Activated CD4-positive, CD25-positive, alpha-beta regulatory T cell treated with anti-CD3 and anti-CD28 coated beads, Interleukin-2, amount 50 U/mL, for 16 hours (primary cell): ENCODE measurements at regions not wholly inside any gene's neighbourhood (a gene's known extent, or its start where the extent isn't known, plus 50 kb on each side); places are given as distances from the start of the nearest gene placed in this dataset.

ENCODE experiments used
- DNase-seq: peaks from one replicate; pipeline ENCODE4 v3.0.0-alpha.2; 2020; ENCODE audit warnings: low read depth, low spot score

- DNase-seq, result no peak
These were observed 503.4 kb downstream of the PLXNA4 start for GRCh38 chr7:132072873-132073272.

GRCh38 chr7:132072165-132072564 is 504.1 kb downstream of the PLXNA4 start:
- no peak for DNase-seq

DNA sequence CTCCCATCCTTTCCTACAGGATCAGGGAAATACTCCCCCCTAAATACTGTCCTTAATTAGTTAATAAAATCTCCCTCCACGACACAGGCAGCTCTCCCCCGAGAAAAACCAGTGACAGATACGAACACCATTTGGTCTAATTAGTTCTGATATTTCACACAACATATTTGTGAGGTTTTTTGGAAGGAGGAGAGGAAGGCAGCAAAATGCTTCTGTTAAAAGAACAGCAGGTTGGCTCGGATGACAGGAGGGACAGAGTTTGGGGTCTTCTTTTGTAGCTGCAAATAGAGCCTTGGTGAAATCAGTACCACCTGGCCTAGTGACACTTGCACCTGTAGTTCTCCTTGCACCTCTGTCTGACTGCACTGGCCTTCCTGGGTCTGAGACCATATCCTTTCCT is 507.0 kb downstream of the PLXNA4 start:
- DNase-seq, result no peak

DNA sequence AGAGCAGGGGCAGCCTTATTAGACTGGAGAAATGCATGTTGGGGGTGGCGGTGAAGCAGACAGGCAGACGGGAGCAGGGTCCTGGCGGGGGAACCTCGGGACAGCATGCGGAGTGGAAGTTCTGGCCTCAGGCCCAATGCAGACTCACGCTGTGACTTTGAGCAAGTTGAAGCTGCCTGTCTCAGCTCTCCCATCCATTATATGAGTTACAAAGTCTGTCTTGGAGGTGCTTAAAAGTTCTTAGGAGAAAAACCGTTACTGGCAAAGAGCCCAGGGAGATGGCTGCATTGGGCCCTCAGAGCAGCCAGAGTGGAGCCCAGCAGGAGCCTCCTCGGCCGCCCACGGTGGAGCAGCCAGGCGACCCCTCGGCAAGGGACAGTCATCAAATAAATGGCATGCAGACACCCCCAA is 509.5 kb downstream of the PLXNA4 start:
- DNase-seq, result no peak

- no peak for DNase-seq
These were observed 509.7 kb upstream of the PODXL start for GRCh38 chr7:132065989-132066603.

DNA sequence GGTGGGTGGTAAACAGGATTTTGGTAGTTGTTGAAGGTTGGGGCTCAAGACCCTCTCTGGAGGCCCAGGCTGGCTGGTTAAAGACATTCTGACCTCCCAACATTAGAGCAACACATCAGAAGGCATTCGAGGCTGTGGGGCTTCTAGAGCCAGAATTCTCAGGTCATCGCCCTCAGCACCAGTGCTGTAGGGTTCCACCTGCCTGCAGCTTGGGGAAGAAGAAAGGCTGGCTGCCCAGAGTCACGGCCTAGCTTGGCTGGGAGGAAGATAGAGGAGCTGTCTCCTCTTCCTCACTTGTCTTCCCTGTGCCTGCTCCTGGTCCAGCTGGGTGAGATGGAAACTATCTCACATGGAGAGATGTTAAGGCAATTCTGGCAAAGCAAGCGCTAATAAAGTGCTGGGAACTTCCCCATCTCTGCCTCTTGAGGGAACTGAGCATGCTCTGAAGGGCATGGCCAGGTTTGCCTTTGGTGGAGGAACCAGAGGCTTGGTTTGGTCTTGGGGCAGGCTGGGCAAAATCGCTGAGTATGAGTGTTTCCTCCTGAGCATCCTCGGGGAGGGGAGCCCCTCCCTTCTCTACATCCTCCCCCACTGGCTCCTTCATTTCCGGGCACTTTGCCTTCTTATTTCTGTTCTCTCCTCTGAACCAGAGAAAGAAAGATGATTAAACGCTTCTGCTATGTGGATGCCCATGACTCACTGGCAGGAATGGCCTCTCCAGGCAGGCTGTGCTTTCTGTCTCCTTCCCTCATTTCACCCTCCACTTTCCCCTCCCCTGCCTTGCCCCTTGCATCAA is 509.0 kb upstream of the PODXL start:
- no peak for DNase-seq

DNA sequence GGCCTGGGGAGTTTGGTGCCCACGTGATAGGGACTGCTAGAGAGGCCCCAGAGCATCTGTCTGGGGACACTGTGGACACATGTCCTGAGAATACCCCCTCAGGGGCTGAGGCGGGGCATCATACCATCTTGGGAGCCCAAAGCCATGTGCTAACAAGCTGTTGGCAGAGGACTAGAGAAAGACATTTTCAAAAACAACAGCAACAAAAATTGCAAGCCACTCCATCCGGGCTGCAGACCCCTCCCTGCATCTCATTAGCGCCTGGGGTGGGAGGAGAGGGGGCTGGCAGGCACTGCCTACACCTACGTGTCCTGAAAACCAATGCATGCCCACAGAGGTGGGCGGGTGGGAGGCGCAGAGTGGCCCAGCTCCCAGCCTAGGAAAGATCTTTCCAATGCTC is 507.4 kb upstream of the PODXL start:
- DNase-seq, result no peak

GRCh38 chr7:132061937-132062336 is 505.5 kb upstream of the PODXL start:
- no peak for DNase-seq

- no peak for DNase-seq
These were observed 502.7 kb upstream of the PODXL start for GRCh38 chr7:132059141-132059540.

DNA sequence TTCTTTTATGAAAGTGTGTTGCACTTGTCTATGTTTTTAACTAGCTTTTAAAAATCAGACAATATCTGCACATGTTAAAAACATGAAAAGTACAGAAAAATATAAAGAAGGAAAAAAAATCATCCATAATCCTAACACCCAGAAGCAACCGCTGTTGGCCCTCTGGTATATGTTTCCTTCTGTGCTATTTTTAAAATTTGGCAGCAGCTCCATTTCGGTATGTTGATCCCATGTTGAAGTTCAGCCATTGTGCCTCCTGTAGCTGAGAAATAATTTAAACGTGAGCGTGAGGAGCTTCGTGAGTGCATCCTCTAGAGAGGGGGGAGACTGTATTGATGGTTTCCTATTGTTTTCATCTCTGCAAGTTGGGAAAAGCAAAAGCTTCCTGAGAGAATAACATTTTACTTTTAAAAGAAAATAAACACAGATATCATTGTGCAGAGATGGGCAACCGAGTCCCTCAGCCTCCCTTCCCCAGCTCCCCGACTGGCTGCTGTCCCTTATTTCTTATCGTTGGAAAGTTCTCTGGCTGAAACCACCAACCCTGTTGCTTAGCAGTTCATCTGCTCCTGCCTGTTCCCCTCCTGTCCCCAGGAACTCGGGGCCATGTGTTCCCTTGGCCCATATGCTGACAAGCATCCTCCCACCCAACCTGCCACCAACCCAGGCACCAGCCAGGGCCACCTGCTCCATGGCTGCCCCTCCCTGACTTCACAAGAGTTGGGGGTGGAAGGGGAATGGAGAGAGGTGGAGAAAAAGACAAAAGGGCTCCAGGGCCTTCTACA is 499.1 kb upstream of the PODXL start:
- no peak for DNase-seq

DNA sequence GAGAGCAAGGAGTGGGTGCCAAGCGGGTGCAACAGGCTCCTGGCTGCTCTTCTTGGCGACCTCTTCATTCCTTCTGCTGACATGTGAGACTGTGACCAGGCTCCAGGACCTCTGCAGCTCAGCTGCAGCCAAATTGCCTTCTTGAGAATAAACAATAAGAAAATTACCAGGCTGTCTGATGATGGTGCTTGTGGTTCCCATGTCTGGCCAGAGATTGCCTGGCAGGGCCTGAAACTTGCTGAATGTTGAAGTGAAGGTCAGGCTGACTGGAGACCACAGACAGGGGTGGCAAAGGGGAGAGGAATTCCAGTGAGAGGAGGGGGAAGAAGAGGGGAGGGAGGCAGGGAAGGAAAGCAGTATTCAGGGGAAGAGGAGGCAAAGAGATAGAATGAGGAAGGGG is 497.4 kb upstream of the PODXL start:
- DNase-seq, result no peak

DNA sequence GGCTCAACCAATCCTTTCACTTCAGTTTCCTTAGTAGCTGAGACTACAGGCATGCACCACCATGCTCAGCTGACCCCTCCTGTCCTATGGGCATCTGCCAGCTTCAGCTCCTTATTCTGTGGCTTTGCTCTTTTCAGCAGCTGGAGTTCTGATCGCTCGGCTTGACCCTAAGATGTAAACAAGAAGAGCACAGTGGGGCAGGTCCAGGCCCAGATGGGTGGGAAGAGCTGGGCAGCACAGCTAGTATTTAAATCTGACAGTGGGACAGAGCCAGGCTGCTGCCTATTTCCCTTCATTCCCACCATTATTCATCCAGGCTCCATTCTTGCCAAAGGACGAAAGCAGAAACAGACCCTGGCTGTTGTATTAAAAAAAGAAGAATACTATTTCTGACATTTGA is 494.9 kb upstream of the PODXL start:
- DNase-seq, result no peak

DNA sequence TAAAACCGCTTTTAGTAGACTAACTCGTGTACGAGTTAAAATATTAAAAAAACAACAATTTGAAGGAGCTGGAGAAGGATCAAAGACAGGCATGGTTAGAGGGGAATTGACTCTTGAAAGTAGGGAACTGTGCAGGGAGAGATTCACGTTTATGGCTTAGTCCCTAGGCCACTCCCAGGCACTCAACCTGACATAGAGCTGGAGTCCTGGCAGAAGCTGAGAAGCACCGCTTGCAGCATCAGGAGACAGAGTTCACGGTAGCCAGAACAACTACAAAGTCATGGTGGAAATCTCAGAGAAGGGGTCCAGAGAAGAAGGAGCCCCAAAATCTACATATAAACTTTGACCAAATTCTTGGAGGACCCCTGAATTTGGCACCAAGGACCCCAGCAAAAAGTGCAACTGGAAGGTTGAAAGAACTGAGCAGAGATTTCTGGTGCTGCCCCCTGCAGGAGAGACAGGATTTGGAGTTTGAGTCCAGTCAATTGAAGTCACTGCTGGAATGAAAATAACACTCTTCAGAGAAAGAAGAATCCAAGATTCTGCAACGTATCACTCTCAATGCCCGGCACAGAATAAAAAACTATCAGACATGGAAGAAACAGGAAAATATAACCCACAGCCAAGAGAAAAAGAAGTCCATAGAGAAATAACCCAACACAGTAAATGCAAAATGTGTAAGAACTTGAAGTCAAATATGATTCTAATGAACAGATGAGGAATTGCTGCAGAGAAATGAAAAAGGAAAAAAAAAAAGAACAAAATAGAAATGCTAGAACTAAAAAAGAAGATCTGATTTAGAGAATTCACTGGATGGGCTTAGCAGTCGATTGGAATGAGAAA is 493.3 kb upstream of the PODXL start:
- no peak for DNase-seq

DNA sequence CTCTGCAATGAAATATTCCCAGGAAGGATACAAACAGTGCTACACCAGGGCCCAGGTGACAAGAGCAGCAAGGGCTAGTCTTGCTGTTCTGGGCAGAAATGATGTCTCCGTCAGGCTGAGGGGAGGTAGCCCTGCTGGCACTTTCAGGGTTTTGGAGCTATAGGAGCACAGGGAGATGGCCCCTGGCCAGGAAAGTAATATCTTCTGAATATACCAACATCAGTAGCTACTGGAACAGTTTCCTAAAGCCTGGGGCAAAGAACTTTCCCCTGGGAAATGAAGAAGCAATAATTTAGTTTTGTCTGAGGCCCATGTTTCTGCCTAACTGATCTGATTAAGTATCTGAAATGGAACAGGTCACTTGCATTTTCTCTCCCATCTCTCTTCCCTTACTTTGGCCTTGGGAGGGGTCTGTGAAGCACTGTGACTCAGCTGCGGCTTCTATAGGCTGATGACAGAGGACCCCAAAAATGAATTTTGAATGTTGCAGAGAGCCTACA is 489.1 kb upstream of the PODXL start:
- DNase-seq, result no peak

DNA sequence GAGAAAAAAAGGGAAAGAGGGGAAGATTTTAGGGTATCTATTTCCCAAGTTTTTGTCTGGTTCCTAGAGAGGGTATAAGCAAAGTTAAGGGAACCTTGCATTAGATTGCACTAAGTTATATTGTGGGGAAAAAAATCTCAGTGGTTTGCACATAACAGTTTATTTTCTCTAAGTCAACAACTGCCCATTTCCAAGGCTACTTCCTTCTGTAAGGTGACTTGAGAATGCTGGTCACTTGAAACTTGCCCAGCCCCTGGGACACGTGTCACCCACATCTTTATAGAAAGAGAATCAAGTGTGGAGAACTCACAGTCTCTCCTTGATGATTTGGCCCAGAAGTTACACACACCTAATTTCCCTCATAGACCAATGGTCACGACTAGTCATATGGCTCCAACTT is 488.6 kb upstream of the PODXL start:
- DNase-seq, result no peak

GRCh38 chr7:132044247-132044646 is 487.8 kb upstream of the PODXL start:
- no peak for DNase-seq

DNA sequence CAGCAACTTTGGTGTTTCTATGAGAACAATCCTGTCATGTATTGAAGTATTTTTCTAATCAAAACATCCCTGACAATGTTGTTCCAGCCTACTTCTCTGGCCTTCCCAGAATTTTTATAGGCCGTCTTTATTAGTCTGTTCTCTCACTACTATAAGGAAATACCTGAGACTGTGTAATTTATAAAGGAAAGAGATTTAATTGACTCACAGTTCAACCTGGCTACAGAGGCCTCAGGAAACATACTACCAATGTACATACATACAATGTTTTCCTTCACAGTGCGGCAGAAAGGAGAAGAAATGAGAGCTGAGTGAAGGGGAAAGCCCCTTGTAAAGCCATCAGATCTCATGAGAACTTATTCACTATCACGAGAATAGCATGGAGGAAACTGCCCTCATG is 484.7 kb upstream of the PODXL start:
- no peak for DNase-seq

GRCh38 chr7:132035517-132036362 is 479.3 kb upstream of the PODXL start:
- no peak for DNase-seq

DNA sequence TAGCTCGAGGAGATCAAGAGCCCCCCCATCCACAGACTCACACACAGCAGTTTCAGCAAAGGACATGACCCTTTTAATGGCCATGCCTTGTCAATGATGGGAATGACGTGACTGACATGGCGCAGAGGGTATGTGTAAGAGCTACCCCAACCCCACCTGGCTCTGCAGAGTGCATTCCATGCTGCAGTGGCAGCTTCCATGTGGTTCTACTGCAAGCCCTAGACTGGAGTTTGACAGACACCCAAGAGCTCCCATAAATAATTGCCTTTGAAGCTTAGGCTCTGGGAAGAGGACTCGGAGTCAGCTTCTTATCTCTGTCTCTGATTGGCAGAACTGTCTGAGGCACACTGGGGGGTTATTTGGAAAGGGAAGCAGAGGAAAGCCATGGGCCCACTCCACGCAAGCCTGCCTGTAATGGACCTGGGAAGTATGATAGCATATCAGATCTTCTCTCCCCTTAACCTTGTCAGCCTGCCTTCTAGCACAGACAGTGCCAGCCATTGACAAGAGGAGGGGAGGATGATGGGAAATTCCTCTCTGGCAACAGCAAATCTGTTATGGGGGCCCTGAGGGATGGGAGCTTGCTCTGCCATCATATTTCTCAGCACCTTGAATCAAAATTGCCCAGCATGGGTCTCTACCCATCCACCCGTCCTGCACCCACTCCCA is 478.5 kb upstream of the PODXL start:
- DNase-seq, result no peak

GRCh38 chr7:132030883-132031282 is 474.5 kb upstream of the PODXL start:
- DNase-seq, result no peak
